AG09319 (cell line): ENCODE measurements at regions not wholly inside any gene's neighbourhood (a gene's known extent, or its start where the extent isn't known, plus 50 kb on each side); places are given as distances from the start of the nearest gene placed in this dataset.
"Not testable (repeated sequence)": the region's sequence is repeated elsewhere in the genome, so short reads cannot be mapped to it uniquely, and the experiment has no call there.

Source experiments
- DNase-seq: peaks from one replicate; pipeline ENCODE4 v3.0.0-alpha.2; 2010; ENCODE audit warnings: low read depth; ENCODE audit errors: extremely low read depth
- CTCF ChIP-seq: IDR thresholded peaks from 2 replicates; pipeline ENCODE4 v1.5.1; 2011; ENCODE audit warnings: low read depth, mild to moderate bottlenecking, inconsistent platforms, low read length, moderate library complexity

- TF ChIP-seq CTCF: no peak
- DNase-seq: no peak
Observed at GRCh38 chr9:74412236-74412979, 84.7 kb upstream of the RORB start.

GRCh38 chr9:74413876-74414275 lies 83.3 kb upstream of the RORB start:
- DNase-seq: no peak
- no peak for TF ChIP-seq CTCF

- no peak for TF ChIP-seq CTCF
- no peak for DNase-seq
Observed at GRCh38 chr9:74414325-74414724, 82.8 kb upstream of the RORB start.

- no peak for TF ChIP-seq CTCF
- no peak for DNase-seq
Observed at GRCh38 chr9:74415995-74416394, 81.1 kb upstream of the RORB start.

- DNase-seq: not testable (repeated sequence)
Observed at GRCh38 chr9:74424488-74424887, 72.6 kb upstream of the RORB start.

- no peak for TF ChIP-seq CTCF
- no peak for DNase-seq
Observed at GRCh38 chr9:74431467-74431866, 65.7 kb upstream of the RORB start.

GRCh38 chr9:74443036-74443750 lies 53.9 kb upstream of the RORB start:
- no peak for TF ChIP-seq CTCF
- DNase-seq: no peak
